ENCODE measurements at regions not wholly inside any gene's neighbourhood (a gene's known extent, or its start where the extent isn't known, plus 50 kb on each side); places are given as distances from the start of the nearest gene placed in this dataset.

GRCh38 chr6:96381246-96381645 is 140.4 kb upstream of the UFL1 start:
- TF ChIP-seq, protein P1, sequence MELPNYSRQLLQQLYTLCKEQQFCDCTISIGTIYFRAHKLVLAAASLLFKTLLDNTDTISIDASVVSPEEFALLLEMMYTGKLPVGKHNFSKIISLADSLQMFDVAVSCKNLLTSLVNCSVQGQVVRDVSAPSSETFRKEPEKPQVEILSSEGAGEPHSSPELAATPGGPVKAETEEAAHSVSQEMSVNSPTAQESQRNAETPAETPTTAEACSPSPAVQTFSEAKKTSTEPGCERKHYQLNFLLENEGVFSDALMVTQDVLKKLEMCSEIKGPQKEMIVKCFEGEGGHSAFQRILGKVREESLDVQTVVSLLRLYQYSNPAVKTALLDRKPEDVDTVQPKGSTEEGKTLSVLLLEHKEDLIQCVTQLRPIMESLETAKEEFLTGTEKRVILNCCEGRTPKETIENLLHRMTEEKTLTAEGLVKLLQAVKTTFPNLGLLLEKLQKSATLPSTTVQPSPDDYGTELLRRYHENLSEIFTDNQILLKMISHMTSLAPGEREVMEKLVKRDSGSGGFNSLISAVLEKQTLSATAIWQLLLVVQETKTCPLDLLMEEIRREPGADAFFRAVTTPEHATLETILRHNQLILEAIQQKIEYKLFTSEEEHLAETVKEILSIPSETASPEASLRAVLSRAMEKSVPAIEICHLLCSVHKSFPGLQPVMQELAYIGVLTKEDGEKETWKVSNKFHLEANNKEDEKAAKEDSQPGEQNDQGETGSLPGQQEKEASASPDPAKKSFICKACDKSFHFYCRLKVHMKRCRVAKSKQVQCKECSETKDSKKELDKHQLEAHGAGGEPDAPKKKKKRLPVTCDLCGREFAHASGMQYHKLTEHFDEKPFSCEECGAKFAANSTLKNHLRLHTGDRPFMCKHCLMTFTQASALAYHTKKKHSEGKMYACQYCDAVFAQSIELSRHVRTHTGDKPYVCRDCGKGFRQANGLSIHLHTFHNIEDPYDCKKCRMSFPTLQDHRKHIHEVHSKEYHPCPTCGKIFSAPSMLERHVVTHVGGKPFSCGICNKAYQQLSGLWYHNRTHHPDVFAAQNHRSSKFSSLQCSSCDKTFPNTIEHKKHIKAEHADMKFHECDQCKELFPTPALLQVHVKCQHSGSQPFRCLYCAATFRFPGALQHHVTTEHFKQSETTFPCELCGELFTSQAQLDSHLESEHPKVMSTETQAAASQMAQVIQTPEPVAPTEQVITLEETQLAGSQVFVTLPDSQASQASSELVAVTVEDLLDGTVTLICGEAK (IDR thresholded peaks at IDR 0.05) = no peak
- TF ChIP-seq, protein P1 (CRISPR knock-in tag; IDR thresholded peaks at IDR 0.05) = no peak
- no peak for TF ChIP-seq CTCF (CRISPR knock-in tag; IDR thresholded peaks at IDR 0.05)
- TF ChIP-seq ATAD3A (CRISPR knock-in tag; IDR thresholded peaks at IDR 0.05) = no peak
- TF ChIP-seq, protein P2, sequence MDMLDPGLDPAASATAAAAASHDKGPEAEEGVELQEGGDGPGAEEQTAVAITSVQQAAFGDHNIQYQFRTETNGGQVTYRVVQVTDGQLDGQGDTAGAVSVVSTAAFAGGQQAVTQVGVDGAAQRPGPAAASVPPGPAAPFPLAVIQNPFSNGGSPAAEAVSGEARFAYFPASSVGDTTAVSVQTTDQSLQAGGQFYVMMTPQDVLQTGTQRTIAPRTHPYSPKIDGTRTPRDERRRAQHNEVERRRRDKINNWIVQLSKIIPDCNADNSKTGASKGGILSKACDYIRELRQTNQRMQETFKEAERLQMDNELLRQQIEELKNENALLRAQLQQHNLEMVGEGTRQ (IDR thresholded peaks at IDR 0.05; ENCODE audit: low read depth, low read length) = no peak
- TF ChIP-seq, protein P2 (CRISPR knock-in tag; IDR thresholded peaks at IDR 0.05; ENCODE audit: borderline replicate concordance) = no peak
- no peak for TF ChIP-seq ELF4 (CRISPR knock-in tag; IDR thresholded peaks at IDR 0.05; ENCODE audit: borderline replicate concordance)
- TF ChIP-seq PRDM15 (CRISPR knock-in tag; IDR thresholded peaks at IDR 0.05) = no peak
- no peak for TF ChIP-seq ZNF597 (CRISPR knock-in tag; IDR thresholded peaks at IDR 0.05)
- no peak for TF ChIP-seq ZNF333 (CRISPR knock-in tag; IDR thresholded peaks at IDR 0.05; ENCODE audit: borderline replicate concordance)
